ENCODE measurements at regions not wholly inside any gene's neighbourhood (a gene's known extent, or its start where the extent isn't known, plus 50 kb on each side); places are given as distances from the start of the nearest gene placed in this dataset.
"Not testable (repeated sequence)": the region's sequence is repeated elsewhere in the genome, so short reads cannot be mapped to it uniquely, and the experiment has no call there.

DNA sequence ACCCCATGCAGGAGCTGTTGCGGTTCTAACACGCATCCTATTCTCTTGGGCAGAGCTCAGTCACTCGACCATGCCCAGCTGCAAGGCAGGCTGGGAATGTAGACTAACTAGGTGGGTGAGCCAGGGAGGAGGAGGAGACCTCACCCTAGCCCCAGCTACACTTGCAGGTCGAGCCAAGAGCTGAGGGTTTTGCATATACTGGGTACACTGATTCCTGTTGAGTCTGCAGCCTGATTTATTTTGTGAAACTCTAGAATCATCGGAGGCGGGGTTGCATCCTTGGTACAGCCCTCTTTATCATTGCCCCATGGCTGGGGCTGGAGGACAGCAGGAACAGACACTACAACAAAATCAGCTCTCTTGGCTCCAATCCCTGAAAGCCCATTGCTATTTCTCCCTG is 93.8 kb upstream of the DPP6 start:
- not testable (repeated sequence) for H3K27me3 ChIP-seq (ENCODE audit: insufficient read depth, low read length); H3K4me1 ChIP-seq (ENCODE audit: insufficient read depth, low read length); H3K9ac ChIP-seq (ENCODE audit: low read length); H3K27me3 Mint-ChIP-seq (ENCODE audit: low read depth, unreplicated experiment); H3K4me2 ChIP-seq (ENCODE audit: low read length); H3K27ac ChIP-seq (ENCODE audit: low read depth, low read length); H3K4me3 ChIP-seq (ENCODE audit: insufficient read depth, low read depth, low read length); H3K4me1 Mint-ChIP-seq (ENCODE audit: low read depth, unreplicated experiment); H3K4me3 Mint-ChIP-seq (ENCODE audit: unreplicated experiment); H3K9me3 ChIP-seq (ENCODE audit: insufficient read depth, low read depth, low read length); H3K36me3 ChIP-seq (ENCODE audit: insufficient read depth, low read length); H4K20me1 ChIP-seq (ENCODE audit: insufficient read depth, low read length); DNase-seq (ENCODE audit: low read depth); H3K36me3 Mint-ChIP-seq (ENCODE audit: low read depth, unreplicated experiment); FAIRE-seq; H3K27ac Mint-ChIP-seq (ENCODE audit: unreplicated experiment); H3K9me3 Mint-ChIP-seq (ENCODE audit: unreplicated experiment); H3K79me2 ChIP-seq (ENCODE audit: insufficient read depth, low read length); H2AFZ ChIP-seq (ENCODE audit: low read depth, low read length)

DNA sequence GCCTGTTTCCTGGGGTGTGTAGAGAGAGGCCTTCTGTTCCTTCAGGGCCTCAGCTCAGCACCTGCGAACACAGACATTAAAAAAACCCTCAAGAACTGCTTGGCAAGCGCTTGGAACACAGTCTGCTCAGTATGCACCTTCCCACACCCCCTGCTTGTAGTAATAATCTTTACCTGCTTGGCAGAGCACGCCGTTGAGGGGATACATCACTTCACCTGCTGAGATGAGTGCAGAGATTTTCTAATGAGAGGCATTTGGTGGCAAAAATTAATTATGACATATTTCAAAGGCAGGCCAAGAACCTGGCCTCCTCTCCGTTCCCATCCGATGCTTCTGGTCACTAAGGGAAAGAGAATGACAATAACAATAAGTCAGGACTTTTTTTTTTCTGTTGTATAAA is 93.4 kb upstream of the DPP6 start:
- H3K27me3 ChIP-seq (ENCODE audit: insufficient read depth, low read length); H3K27me3 Mint-ChIP-seq (ENCODE audit: low read depth, unreplicated experiment); H3K36me3 Mint-ChIP-seq (ENCODE audit: low read depth, unreplicated experiment); DNase-seq (ENCODE audit: low read depth); H3K9ac ChIP-seq (ENCODE audit: low read length); H3K9me3 Mint-ChIP-seq (ENCODE audit: unreplicated experiment); H3K27ac ChIP-seq (ENCODE audit: low read depth, low read length); H3K36me3 ChIP-seq (ENCODE audit: insufficient read depth, low read length); H3K4me1 Mint-ChIP-seq (ENCODE audit: low read depth, unreplicated experiment); FAIRE-seq; H3K4me3 Mint-ChIP-seq (ENCODE audit: unreplicated experiment); H3K4me2 ChIP-seq (ENCODE audit: low read length); H3K4me1 ChIP-seq (ENCODE audit: insufficient read depth, low read length); H2AFZ ChIP-seq (ENCODE audit: low read depth, low read length); H3K9me3 ChIP-seq (ENCODE audit: insufficient read depth, low read depth, low read length); H3K4me3 ChIP-seq (ENCODE audit: insufficient read depth, low read depth, low read length); H3K79me2 ChIP-seq (ENCODE audit: insufficient read depth, low read length); H3K27ac Mint-ChIP-seq (ENCODE audit: unreplicated experiment); H4K20me1 ChIP-seq (ENCODE audit: insufficient read depth, low read length): not testable (repeated sequence)

DNA sequence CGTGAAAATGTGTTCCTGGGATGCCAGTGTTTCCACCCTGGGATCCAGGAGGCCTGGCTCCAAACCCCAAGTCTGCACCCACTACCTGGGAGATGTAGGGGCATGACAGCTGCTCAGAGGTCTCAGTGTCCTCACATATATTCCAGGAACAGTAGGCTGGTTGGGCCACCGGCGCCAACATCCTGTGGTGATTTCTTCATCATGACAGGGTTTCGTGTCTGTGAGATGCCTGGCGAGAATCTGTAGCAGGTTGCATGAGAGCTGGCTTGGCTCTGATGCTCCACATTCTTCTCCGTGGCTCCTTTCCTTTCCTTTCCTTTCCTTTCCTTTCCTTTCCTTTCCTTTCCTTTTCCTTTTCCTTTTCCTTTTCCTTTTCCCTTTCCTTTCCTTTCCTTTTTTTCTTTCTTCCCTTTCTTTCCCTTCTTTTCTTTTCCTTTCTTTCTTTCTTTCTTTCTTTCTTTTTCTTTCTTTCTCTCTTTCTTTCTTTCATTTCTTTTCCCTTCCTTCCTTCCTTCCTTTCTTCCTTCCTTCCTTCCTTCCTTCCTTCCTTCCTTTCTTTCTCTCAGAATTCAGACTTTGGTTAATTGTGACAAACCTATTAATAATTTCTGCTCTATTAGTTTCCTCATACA is 87.6 kb upstream of the DPP6 start:
- not testable (repeated sequence) for H3K4me1 Mint-ChIP-seq (ENCODE audit: low read depth, unreplicated experiment); H3K4me3 Mint-ChIP-seq (ENCODE audit: unreplicated experiment); H3K36me3 ChIP-seq (ENCODE audit: insufficient read depth, low read length); H3K27ac ChIP-seq (ENCODE audit: low read depth, low read length); H3K79me2 ChIP-seq (ENCODE audit: insufficient read depth, low read length); H3K9me3 Mint-ChIP-seq (ENCODE audit: unreplicated experiment); H3K27me3 ChIP-seq (ENCODE audit: insufficient read depth, low read length); H3K4me3 ChIP-seq (ENCODE audit: insufficient read depth, low read depth, low read length); DNase-seq (ENCODE audit: low read depth); H3K4me1 ChIP-seq (ENCODE audit: insufficient read depth, low read length); H3K27ac Mint-ChIP-seq (ENCODE audit: unreplicated experiment); H3K9me3 ChIP-seq (ENCODE audit: insufficient read depth, low read depth, low read length); H3K4me2 ChIP-seq (ENCODE audit: low read length); H3K9ac ChIP-seq (ENCODE audit: low read length); H3K27me3 Mint-ChIP-seq (ENCODE audit: low read depth, unreplicated experiment); H2AFZ ChIP-seq (ENCODE audit: low read depth, low read length); H3K36me3 Mint-ChIP-seq (ENCODE audit: low read depth, unreplicated experiment); H4K20me1 ChIP-seq (ENCODE audit: insufficient read depth, low read length); FAIRE-seq

DNA sequence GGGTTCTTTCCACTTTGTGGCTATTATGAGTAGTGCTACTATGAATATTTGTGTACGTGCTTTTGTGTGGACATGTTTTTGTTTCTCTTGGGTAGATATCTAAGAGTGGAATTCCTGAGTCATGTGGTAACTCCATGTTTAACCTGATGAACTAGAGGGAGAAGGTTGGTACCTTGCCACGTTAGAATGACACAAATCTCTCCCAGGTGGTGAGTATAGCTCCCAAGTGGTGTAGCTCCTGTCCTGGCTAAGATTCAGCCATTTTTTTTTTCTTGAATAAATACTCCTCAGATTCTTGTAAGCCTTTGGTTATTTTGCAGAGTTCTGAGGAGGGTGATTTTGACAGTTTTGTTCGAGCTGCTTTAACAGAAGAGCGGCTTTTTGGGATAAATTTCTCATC is 83.2 kb upstream of the DPP6 start:
- H3K9ac ChIP-seq (ENCODE audit: low read length); H3K36me3 Mint-ChIP-seq (ENCODE audit: low read depth, unreplicated experiment); FAIRE-seq; H3K4me1 ChIP-seq (ENCODE audit: insufficient read depth, low read length); H2AFZ ChIP-seq (ENCODE audit: low read depth, low read length); H3K4me2 ChIP-seq (ENCODE audit: low read length); H3K27me3 Mint-ChIP-seq (ENCODE audit: low read depth, unreplicated experiment); H3K27ac ChIP-seq (ENCODE audit: low read depth, low read length); H3K27ac Mint-ChIP-seq (ENCODE audit: unreplicated experiment); H3K36me3 ChIP-seq (ENCODE audit: insufficient read depth, low read length); H3K79me2 ChIP-seq (ENCODE audit: insufficient read depth, low read length); DNase-seq (ENCODE audit: low read depth); H4K20me1 ChIP-seq (ENCODE audit: insufficient read depth, low read length); H3K27me3 ChIP-seq (ENCODE audit: insufficient read depth, low read length); H3K4me3 ChIP-seq (ENCODE audit: insufficient read depth, low read depth, low read length); H3K9me3 ChIP-seq (ENCODE audit: insufficient read depth, low read depth, low read length); H3K9me3 Mint-ChIP-seq (ENCODE audit: unreplicated experiment); H3K4me1 Mint-ChIP-seq (ENCODE audit: low read depth, unreplicated experiment); H3K4me3 Mint-ChIP-seq (ENCODE audit: unreplicated experiment): not testable (repeated sequence)

DNA sequence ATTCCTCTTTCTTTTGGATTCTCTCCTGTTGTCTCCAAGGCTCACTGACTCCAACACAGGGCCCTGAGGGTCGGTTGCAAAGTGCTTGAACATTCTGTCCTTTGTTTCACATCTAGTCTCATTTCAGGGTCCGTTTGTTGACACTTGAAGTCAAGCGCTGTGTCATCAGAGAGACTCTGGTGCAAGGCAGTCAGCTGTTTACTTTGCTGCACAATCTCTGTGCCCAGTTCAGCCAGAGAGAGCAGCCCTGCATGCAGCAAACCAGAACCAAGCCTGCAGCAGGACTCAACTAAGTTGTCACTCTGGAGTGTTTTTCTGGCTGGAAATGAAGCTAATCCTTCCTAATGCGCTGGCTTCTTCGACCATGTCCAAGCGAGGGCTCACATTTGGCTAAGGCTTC is 77.6 kb upstream of the DPP6 start:
- H3K36me3 ChIP-seq (ENCODE audit: insufficient read depth, low read length); H3K9ac ChIP-seq (ENCODE audit: low read length); H3K4me3 ChIP-seq (ENCODE audit: insufficient read depth, low read depth, low read length); H3K9me3 Mint-ChIP-seq (ENCODE audit: unreplicated experiment); H3K27me3 ChIP-seq (ENCODE audit: insufficient read depth, low read length); H3K4me3 Mint-ChIP-seq (ENCODE audit: unreplicated experiment); H3K27ac Mint-ChIP-seq (ENCODE audit: unreplicated experiment); H3K9me3 ChIP-seq (ENCODE audit: insufficient read depth, low read depth, low read length); H3K36me3 Mint-ChIP-seq (ENCODE audit: low read depth, unreplicated experiment); H3K27me3 Mint-ChIP-seq (ENCODE audit: low read depth, unreplicated experiment); H3K4me1 Mint-ChIP-seq (ENCODE audit: low read depth, unreplicated experiment); H3K27ac ChIP-seq (ENCODE audit: low read depth, low read length); H4K20me1 ChIP-seq (ENCODE audit: insufficient read depth, low read length); H3K4me1 ChIP-seq (ENCODE audit: insufficient read depth, low read length); H3K79me2 ChIP-seq (ENCODE audit: insufficient read depth, low read length); FAIRE-seq; H2AFZ ChIP-seq (ENCODE audit: low read depth, low read length); H3K4me2 ChIP-seq (ENCODE audit: low read length); DNase-seq (ENCODE audit: low read depth): not testable (repeated sequence)

DNA sequence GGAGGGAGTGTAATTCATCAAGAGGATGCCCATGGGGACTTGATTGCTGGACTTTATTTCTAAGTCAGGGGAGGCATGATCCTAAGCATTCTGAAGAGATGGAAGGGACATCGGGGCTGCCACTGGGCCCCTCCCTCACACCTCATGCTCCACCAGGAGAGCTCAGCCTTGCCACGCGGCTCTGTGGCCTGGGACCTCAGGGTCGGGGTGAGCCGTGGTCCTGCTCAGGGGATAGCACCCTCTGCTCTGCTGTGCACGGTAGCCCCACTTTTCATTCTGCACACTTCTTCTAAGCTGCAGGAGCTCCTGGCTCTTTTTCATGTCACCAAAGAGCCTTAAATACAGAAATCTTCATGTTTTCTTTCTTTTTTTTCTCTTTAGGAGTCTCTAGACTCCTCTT is 75.5 kb upstream of the DPP6 start:
- H3K79me2 ChIP-seq (ENCODE audit: insufficient read depth, low read length) = not testable (repeated sequence)
- peak overlapping the region; percentile 22 for H3K27ac Mint-ChIP-seq (ENCODE audit: unreplicated experiment)

More for the DNA sequence above, 75.5 kb upstream of the DPP6 start:
- not testable (repeated sequence) for H2AFZ ChIP-seq (ENCODE audit: low read depth, low read length); H3K27me3 Mint-ChIP-seq (ENCODE audit: low read depth, unreplicated experiment); H3K4me1 Mint-ChIP-seq (ENCODE audit: low read depth, unreplicated experiment); FAIRE-seq; H3K27ac ChIP-seq (ENCODE audit: low read depth, low read length); H3K4me1 ChIP-seq (ENCODE audit: insufficient read depth, low read length); H3K9me3 Mint-ChIP-seq (ENCODE audit: unreplicated experiment); H3K4me2 ChIP-seq (ENCODE audit: low read length); H3K9me3 ChIP-seq (ENCODE audit: insufficient read depth, low read depth, low read length); H4K20me1 ChIP-seq (ENCODE audit: insufficient read depth, low read length); H3K9ac ChIP-seq (ENCODE audit: low read length); H3K27me3 ChIP-seq (ENCODE audit: insufficient read depth, low read length); H3K4me3 Mint-ChIP-seq (ENCODE audit: unreplicated experiment); H3K36me3 Mint-ChIP-seq (ENCODE audit: low read depth, unreplicated experiment); H3K36me3 ChIP-seq (ENCODE audit: insufficient read depth, low read length); DNase-seq (ENCODE audit: low read depth); H3K4me3 ChIP-seq (ENCODE audit: insufficient read depth, low read depth, low read length)
